Nephron (organoid): ENCODE measurements at regions not wholly inside any gene's neighbourhood (a gene's known extent, or its start where the extent isn't known, plus 50 kb on each side); places are given as distances from the start of the nearest gene placed in this dataset.

ENCODE experiments used
- H3K27ac Mint-ChIP-seq, 3 experiments: 2 replicates each; pipeline ENCODE4 v1.8.0; 2020; ENCODE audit warnings: mixed read lengths in 3 of 3, mild to moderate bottlenecking in 2 of 3, moderate library complexity in 1 of 3
- H3K27me3 Mint-ChIP-seq: 2 replicates; pipeline ENCODE4 v1.8.0; 2021; ENCODE audit warnings: low read depth, mild to moderate bottlenecking, moderate library complexity, mixed read lengths
- H3K36me3 Mint-ChIP-seq: 2 replicates; pipeline ENCODE4 v1.8.0; 2020; ENCODE audit warnings: low read depth, mixed read lengths
- H3K4me1 Mint-ChIP-seq: 2 replicates; pipeline ENCODE4 v1.8.0; 2020; ENCODE audit warnings: mixed read lengths
- H3K4me3 Mint-ChIP-seq, 3 experiments: 2 replicates each; pipeline ENCODE4 v1.8.0; 2020; ENCODE audit warnings: mild to moderate bottlenecking in 3 of 3, mixed read lengths in 3 of 3, moderate library complexity in 2 of 3
- H3K9me3 Mint-ChIP-seq: 2 replicates; pipeline ENCODE4 v1.8.0; 2020; ENCODE audit warnings: mixed read lengths
- CTCF ChIP-seq, 3 experiments: fragments of 200-600 bp; sonication (generic); IDR thresholded peaks; one replicate each; pipeline ENCODE4 v1.5.0; 2021; ENCODE audit warnings: antibody characterized with exemption in 3 of 3; ENCODE audit not compliant: unreplicated experiment in 3 of 3

DNA sequence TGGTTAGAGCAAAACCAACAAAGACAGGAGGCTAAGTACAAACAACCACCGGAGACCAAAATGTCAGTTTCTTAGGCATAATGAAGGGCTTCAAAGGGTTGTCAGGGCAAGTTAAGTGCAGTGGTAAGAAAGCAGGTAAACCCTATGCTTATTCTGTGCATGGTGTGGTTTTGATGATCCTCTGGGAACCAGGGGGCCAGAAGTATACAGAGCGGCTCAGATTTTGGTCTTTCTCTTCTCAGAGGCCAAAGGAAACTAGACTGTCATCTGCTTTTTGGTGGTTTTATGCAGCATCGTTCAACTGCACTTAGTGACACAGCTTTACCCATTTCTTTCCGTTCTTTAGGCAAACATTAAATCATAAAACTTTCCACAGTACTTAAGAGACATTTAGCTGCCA lies 332.7 kb upstream of the CELF2 start:
- peaks cover 3% of the 10 kb centered on the region for H3K9me3 Mint-ChIP-seq
- peaks cover 7% of the 10 kb centered on the region for H3K4me1 Mint-ChIP-seq
- H3K27ac Mint-ChIP-seq = no peak overlapping the region

GRCh38 chr10:10685566-10685965 lies 332.1 kb upstream of the CELF2 start:
- TF ChIP-seq CTCF (IDR thresholded peaks at IDR 0.05; ENCODE audit: unreplicated experiment in 3 of 3) = no peak
- Mint-ChIP-seq H3K4me3 (no peak overlapping the region), H3K27me3 (peaks cover 27% of the 10 kb centered on the region), H3K4me1 (peaks cover 7% of the 10 kb centered on the region), H3K9me3 (peaks cover 3% of the 10 kb centered on the region), H3K36me3 (no peaks in the 10 kb centered on the region), H3K27ac (no peak overlapping the region)

More for the DNA sequence above, 332.7 kb upstream of the CELF2 start:
- peaks cover 27% of the 10 kb centered on the region for H3K27me3 Mint-ChIP-seq
- H3K36me3 Mint-ChIP-seq = no peaks in the 10 kb centered on the region
- no peak overlapping the region for H3K4me3 Mint-ChIP-seq
- no peak for TF ChIP-seq CTCF (IDR thresholded peaks at IDR 0.05; ENCODE audit: unreplicated experiment in 3 of 3)

DNA sequence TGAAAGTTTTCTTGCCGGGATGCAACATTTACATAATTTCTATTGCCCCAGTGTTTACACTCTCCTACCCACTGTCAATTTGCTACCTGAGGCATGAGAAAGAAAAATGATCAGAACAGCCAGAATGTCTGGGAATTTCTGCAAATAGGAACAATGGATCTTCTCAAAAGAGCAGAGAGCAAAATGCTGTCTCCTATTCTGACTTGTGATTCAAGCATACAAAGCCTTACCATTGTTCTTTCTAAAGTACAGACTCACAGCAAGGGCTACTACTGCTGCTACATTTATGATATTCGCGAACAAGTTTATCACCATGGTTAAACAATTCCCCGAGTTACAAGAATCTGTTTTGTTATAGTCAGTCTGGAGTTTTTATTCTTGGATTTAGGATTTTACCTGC lies 329.9 kb upstream of the CELF2 start:
- no peak for TF ChIP-seq CTCF (IDR thresholded peaks at IDR 0.05; ENCODE audit: unreplicated experiment in 3 of 3)
- Mint-ChIP-seq H3K4me3 (no peak overlapping the region), H3K27me3 (peaks cover 27% of the 10 kb centered on the region), H3K9me3 (peaks cover 3% of the 10 kb centered on the region), H3K27ac (no peak overlapping the region), H3K4me1 (peaks cover 7% of the 10 kb centered on the region), H3K36me3 (no peaks in the 10 kb centered on the region)

DNA sequence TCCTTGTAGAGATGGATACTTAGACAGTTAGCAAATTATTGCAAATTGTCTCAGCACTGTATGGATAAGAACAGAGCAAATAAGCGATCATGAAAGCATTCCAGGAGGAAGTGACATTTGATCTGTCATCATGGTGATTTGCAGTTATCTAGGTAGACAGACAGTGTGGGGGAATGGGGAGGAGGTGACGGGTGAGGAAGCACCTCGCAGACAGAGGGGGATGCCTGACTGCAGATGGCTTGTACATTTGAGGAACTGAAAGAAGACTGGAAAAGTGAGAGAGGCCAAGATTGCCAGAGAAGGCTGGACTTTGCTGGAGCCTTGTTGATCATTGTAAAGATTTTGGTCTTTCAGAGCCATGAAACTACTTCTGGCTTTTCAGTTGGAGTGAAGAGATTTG lies 318.2 kb upstream of the CELF2 start:
- peaks cover 4% of the 10 kb centered on the region for H3K36me3 Mint-ChIP-seq
- no peaks in the 10 kb centered on the region for H3K4me1 Mint-ChIP-seq
- peaks cover 9% of the 10 kb centered on the region for H3K9me3 Mint-ChIP-seq
- TF ChIP-seq CTCF (IDR thresholded peaks at IDR 0.05; ENCODE audit: unreplicated experiment in 3 of 3) = no peak
- no peak overlapping the region for H3K27ac Mint-ChIP-seq
- H3K27me3 Mint-ChIP-seq = no peaks in the 10 kb centered on the region
- no peak overlapping the region for H3K4me3 Mint-ChIP-seq

DNA sequence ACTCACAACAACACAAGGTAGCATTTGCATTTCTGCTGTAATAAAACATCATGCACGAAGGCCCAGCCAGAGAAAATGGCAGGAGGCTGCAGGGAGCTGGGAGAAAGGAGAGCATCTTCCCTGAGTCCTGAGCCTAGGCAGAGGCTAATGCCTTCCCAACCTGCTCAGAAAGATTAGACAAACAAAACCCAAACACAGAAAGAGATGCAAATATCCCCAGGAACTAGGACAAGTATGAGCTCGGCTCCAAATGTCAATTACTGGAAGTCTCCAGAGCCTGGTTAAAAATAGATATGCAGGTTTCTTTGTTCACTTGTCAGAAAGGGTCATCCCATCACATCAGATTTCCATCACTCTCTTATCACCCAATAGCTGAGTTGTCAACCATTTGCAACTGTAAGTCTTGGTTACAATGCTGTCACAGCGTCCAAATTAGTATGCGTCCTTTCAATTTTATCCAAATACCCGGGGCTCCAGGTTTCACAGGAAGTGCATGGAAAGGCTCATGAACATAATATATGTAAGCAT lies 316.5 kb upstream of the CELF2 start:
- Mint-ChIP-seq H3K27me3 (no peaks in the 10 kb centered on the region), H3K4me1 (no peaks in the 10 kb centered on the region), H3K9me3 (peaks cover 9% of the 10 kb centered on the region), H3K36me3 (peaks cover 4% of the 10 kb centered on the region), H3K27ac (no peak overlapping the region), H3K4me3 (no peak overlapping the region)
- TF ChIP-seq CTCF (IDR thresholded peaks at IDR 0.05; ENCODE audit: unreplicated experiment in 3 of 3) = no peak

DNA sequence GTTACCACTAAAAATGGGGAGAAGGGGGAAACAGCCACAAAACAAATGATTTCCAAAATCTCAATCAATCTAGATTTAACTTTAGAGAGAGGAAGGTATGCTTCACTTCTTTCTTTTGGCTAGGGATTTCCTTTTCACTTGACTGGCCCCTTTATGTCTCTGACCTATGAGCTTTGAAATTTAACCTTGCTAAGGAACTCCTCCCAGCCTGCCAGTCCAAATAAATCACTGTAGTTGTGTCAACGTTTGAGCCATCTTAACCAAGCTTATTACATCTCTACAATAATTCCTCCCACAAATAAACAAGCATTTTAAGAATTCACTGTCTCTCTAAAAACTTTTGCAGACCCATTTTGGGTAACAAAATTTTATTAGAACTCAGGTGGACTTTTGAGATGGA lies 315.5 kb upstream of the CELF2 start:
- TF ChIP-seq CTCF (IDR thresholded peaks at IDR 0.05; ENCODE audit: unreplicated experiment in 3 of 3) = no peak
- no peaks in the 10 kb centered on the region for H3K36me3 Mint-ChIP-seq
- H3K9me3 Mint-ChIP-seq = peaks cover 3% of the 10 kb centered on the region
- H3K4me3 Mint-ChIP-seq = no peak overlapping the region
- H3K27ac Mint-ChIP-seq = no peak overlapping the region
- H3K27me3 Mint-ChIP-seq = no peaks in the 10 kb centered on the region
- H3K4me1 Mint-ChIP-seq = no peaks in the 10 kb centered on the region
